Fibroblast of lung (primary cell): ENCODE measurements at regions not wholly inside any gene's neighbourhood (a gene's known extent, or its start where the extent isn't known, plus 50 kb on each side); places are given as distances from the start of the nearest gene placed in this dataset.

Experiments used
- CTCF ChIP-seq, 2 donors: IDR thresholded peaks in 1 of 2; conservative IDR thresholded peaks in 1 of 2; 1 replicate in 1 of 2; 2 replicates in 1 of 2; pipeline ENCODE4 v1.5.1; 2011 to 2012; ENCODE audit warnings: low read length in 2 of 2, control low read depth in 1 of 2, inconsistent platforms in 1 of 2, low read depth in 1 of 2, mild to moderate bottlenecking in 1 of 2
- EZH2 ChIP-seq: IDR thresholded peaks from 2 replicates; pipeline ENCODE4 v1.5.1; 2012; ENCODE audit warnings: low read length, control low read depth, mild to moderate bottlenecking; ENCODE audit errors: missing control alignments

- TF ChIP-seq EZH2, result no peak
- TF ChIP-seq CTCF (conservative IDR thresholded peaks at IDR 0.05 in 1 of 2, IDR thresholded peaks at IDR 0.05 in 1 of 2; ENCODE audit: low read depth in 1 of 2, low read length in 2 of 2), result no peak
These were observed 1041.3 kb downstream of the AMY1C start for GRCh38 chr1:104791030-104791429.
